Suprapubic skin (tissue), 2 donors: ENCODE measurements at regions not wholly inside any gene's neighbourhood (a gene's known extent, or its start where the extent isn't known, plus 50 kb on each side); places are given as distances from the start of the nearest gene placed in this dataset.

Source experiments
- EP300 ChIP-seq: sonication (generic); formaldehyde crosslinking; IDR thresholded peaks from one replicate; pipeline ENCODE4 v1.6.1; 2017; ENCODE audit warnings: antibody characterized with exemption
- POLR2A ChIP-seq, 2 donors: fragments of 450-650 bp; IDR thresholded peaks; one replicate each; pipeline ENCODE4 v1.6.1; 2017; ENCODE audit warnings: antibody characterized with exemption in 2 of 2, mild to moderate bottlenecking in 2 of 2, moderate library complexity in 2 of 2

DNA sequence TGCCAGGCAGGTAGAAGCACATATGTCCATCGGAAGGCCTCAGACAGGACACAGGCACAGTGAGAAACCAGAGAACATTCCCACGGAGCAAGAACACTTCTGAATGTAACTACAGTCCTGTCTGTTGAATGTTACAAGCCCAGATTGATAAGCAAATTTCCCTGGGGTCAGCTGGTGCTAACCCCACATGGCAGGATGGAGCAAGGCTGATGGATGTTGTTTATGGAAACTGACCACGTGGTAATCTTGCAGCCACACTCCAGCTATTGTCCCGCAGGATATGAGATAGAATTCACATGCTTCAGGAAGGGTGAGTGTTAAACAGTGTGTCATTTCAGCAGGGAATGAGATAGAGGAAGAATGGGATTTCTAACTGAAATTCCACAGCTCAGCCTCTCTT lies 138.8 kb upstream of the COPS8 start:
- no peak for TF ChIP-seq EP300
- no peak for TF ChIP-seq POLR2A (IDR thresholded peaks at IDR 0.05)
